IPS-15b (cell line): ENCODE measurements at regions not wholly inside any gene's neighbourhood (a gene's known extent, or its start where the extent isn't known, plus 50 kb on each side); places are given as distances from the start of the nearest gene placed in this dataset.

Experiments used
- H3K27me3 ChIP-seq: one replicate; pipeline ENCODE4 v1.6.1; 2013; ENCODE audit warnings: low read length; ENCODE audit not compliant: control insufficient read depth, insufficient read depth
- H3K36me3 ChIP-seq: one replicate; pipeline ENCODE4 v1.6.1; 2013; ENCODE audit warnings: low read length; ENCODE audit not compliant: control insufficient read depth, insufficient read depth
- H3K4me1 ChIP-seq: one replicate; pipeline ENCODE4 v1.6.1; 2013; ENCODE audit warnings: mild to moderate bottlenecking, low read length; ENCODE audit not compliant: control insufficient read depth, insufficient read depth
- H3K4me3 ChIP-seq: one replicate; pipeline ENCODE4 v1.5.1; 2013; ENCODE audit warnings: low read depth, low read length
- H3K9ac ChIP-seq: one replicate; pipeline ENCODE4 v1.6.1; 2013; ENCODE audit warnings: low read depth, mild to moderate bottlenecking, low read length
- H3K9me3 ChIP-seq: one replicate; pipeline ENCODE4 v1.6.1; 2013; ENCODE audit warnings: mild to moderate bottlenecking, low read length; ENCODE audit not compliant: control insufficient read depth, insufficient read depth

DNA sequence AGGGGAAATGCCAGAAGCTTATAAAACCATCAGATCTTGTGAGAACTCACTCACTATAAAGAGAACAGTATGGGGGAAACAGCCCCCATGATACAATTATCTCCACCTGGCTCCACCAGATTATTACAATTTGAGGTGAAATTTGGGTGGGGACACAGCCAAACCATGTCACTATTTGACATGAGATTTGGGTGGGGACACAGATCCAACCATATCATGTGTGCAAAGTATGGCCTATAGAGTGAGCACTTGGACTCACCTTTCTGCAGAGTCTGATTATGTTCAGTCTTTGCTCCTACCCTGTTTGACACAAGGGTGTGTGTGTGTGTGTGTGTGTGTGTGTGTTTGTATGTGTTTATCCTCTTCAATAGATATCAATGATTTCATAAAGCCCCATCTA, 287.5 kb downstream of the ZNF536 start:
- Histone ChIP-seq H3K4me1 (peaks cover 5% of the 10 kb centered on the region), H3K9me3 (no peaks in the 10 kb centered on the region), H3K36me3 (no peaks in the 10 kb centered on the region), H3K9ac (no peak overlapping the region), H3K27me3 (no peaks in the 10 kb centered on the region), H3K4me3 (no peak overlapping the region)

DNA sequence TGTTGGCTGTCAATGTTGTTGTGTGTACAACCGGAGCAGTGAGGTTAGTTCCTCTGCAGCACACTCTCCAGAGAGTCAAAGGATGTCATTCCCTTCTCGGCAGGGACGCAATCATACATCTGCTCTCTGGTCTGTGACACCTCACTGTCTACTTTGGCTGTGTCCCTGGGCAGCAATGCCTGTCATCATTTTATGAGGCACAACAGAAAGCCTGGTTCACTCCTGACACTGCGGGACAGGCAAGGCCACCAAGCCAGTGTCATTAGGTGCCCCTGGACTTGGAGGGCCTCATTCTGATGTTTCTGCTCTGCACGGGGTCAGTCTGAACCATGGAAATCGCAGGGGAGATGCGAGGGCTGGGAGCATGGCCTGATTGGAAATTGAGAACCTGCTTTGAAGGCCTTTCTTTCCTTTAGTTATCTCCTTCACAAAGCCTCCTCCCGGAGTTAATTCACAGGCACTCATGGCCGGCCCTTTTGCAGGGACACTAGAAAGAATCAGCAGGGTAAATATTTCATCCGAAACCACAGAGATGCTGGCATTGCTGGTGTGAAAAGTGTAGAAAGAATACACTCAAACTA, 284.4 kb downstream of the ZNF536 start:
- H3K4me3 ChIP-seq = no peak overlapping the region
- no peaks in the 10 kb centered on the region for H3K36me3 ChIP-seq
- no peaks in the 10 kb centered on the region for H3K4me1 ChIP-seq
- no peaks in the 10 kb centered on the region for H3K9me3 ChIP-seq
- no peak overlapping the region for H3K9ac ChIP-seq
- H3K27me3 ChIP-seq = no peaks in the 10 kb centered on the region

DNA sequence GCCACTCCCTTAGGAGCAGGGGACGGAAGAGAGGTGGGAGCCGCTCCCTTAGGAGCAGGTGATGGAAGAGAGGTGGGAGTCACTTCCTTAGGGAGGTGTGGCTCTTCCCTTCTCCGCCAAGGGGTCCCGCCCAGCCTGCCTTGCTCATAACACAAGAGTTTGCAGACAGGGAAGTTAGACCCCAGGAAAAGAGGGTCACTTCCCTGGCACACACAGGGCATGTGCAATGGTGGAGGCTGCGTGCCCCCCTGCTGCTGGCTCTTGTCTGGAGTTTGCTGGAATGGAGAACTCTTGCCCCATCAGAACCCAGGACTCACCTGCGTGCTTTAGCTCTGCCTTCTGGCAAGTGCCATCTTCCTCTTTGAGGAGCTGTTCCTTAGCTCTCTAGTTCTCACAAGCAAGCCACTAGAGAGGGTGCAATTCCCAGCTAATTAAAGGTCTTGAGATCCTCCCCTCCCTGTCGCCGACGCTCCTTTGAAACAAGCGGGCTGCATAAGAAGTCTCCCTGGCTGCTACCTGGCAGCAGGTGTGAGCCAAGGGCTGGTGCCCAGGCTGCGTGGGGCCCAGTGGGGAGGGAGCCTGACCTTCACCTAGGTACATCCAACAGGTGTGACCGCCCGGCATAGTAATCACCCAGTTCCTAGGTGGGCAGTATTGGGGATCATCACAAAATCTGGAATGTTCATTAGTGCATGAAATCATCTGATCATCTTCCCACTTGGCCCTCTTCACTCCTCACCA, 281.6 kb downstream of the ZNF536 start:
- H3K36me3 ChIP-seq = no peaks in the 10 kb centered on the region
- no peaks in the 10 kb centered on the region for H3K27me3 ChIP-seq
- no peaks in the 10 kb centered on the region for H3K9me3 ChIP-seq
- no peak overlapping the region for H3K9ac ChIP-seq
- peaks cover 2% of the 10 kb centered on the region for H3K4me1 ChIP-seq
- no peak overlapping the region for H3K4me3 ChIP-seq

DNA sequence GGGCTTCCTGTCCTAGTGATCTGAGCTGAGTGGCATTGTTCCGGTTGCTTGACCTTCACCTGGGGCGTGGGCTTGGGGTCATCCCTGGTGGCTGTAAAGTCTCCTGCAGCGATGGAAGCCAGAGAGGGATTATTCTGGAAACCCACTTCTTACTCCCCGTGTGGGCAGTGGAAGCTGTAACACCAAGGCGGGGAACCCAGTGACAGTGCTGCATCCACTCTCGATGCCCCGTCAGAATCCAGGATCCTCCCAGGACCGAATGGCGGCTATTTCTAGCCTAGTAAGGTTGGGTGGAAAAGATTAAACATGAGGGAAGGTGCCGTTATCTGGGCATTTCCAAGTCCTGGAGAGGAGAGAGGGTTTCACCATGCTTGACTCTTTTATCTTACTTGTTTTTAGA, 280.6 kb downstream of the ZNF536 start:
- no peaks in the 10 kb centered on the region for H3K36me3 ChIP-seq
- no peaks in the 10 kb centered on the region for H3K27me3 ChIP-seq
- no peak overlapping the region for H3K4me3 ChIP-seq
- H3K4me1 ChIP-seq = peaks cover 2% of the 10 kb centered on the region
- no peak overlapping the region for H3K9ac ChIP-seq
- no peaks in the 10 kb centered on the region for H3K9me3 ChIP-seq

DNA sequence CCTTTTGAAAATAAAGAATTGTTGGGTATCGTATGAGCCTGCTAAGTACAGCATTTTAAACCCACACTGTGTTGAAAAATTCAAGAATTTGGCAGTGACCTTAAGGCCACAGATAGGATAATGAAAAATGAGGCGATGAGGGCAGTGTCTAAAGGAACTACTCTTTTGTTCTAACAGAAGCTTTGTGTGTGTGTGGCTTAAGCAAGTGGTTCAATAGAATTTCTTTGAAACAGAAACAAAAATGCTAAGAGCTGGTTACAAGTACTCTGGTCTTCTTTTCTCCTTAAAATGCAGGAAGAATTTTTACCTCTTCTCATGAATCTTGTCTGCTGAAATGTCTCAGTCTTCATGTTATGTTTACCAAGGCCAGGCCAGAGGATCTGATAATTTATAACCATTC, 279.5 kb downstream of the ZNF536 start:
- no peaks in the 10 kb centered on the region for H3K27me3 ChIP-seq
- H3K4me1 ChIP-seq = peaks cover 2% of the 10 kb centered on the region
- no peaks in the 10 kb centered on the region for H3K9me3 ChIP-seq
- no peaks in the 10 kb centered on the region for H3K36me3 ChIP-seq
- H3K9ac ChIP-seq = no peak overlapping the region
- no peak overlapping the region for H3K4me3 ChIP-seq

DNA sequence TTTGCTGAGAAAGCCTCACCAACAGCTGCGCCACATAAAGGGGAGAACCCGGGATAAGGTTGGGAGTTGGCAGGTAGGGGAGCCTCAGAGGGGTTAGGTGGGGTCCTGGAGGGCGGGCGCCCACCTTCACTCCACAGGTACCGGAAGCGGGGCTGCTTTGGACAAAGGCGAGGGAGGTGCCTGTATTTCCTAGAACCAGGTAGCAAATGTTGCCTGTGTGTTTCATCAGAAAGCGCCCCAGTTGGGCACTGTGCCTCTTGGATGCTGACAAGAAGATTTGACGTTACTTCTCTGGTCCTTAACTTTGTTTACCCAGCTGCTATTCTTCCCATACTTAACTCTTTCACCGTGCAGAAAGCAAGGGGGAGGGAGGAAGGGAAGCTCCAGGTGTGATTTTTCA, 278.9 kb downstream of the ZNF536 start:
- H3K4me1 ChIP-seq = peaks cover 2% of the 10 kb centered on the region
- no peaks in the 10 kb centered on the region for H3K27me3 ChIP-seq
- H3K9me3 ChIP-seq = no peaks in the 10 kb centered on the region
- no peaks in the 10 kb centered on the region for H3K36me3 ChIP-seq
- H3K9ac ChIP-seq = no peak overlapping the region
- H3K4me3 ChIP-seq = no peak overlapping the region

DNA sequence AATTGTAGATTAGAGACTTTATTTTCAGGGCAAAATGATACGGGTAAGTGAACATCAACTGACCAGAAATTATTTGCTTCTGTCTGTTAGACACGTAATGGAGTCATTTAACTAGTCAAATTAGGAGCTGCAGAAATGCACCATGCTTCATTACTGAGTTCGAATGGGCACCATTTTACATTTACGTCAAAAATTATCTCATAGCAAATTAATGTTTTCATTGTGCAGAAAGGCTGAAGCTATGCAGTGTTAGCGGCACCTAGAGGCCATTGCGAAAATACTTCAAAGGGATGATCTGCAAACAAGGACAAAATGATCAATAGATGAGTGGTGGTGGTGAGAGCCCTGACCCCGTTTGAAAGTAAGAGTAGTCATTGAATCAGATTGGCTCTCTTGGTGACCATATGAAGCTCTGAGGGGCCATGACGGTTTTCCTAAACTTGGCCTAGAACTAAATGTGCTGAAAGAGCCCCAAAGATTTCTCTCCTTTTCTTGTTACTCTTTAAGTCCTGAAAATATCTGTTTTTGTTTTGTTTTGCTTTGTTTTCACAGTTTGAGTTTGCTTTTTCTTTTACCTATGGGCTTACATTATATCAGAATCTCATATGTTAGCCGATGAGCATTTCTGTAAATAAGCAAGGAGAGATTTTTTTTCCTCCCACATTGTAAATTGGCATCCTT, 277.9 kb downstream of the ZNF536 start:
- no peak overlapping the region for H3K9ac ChIP-seq
- no peaks in the 10 kb centered on the region for H3K9me3 ChIP-seq

DNA sequence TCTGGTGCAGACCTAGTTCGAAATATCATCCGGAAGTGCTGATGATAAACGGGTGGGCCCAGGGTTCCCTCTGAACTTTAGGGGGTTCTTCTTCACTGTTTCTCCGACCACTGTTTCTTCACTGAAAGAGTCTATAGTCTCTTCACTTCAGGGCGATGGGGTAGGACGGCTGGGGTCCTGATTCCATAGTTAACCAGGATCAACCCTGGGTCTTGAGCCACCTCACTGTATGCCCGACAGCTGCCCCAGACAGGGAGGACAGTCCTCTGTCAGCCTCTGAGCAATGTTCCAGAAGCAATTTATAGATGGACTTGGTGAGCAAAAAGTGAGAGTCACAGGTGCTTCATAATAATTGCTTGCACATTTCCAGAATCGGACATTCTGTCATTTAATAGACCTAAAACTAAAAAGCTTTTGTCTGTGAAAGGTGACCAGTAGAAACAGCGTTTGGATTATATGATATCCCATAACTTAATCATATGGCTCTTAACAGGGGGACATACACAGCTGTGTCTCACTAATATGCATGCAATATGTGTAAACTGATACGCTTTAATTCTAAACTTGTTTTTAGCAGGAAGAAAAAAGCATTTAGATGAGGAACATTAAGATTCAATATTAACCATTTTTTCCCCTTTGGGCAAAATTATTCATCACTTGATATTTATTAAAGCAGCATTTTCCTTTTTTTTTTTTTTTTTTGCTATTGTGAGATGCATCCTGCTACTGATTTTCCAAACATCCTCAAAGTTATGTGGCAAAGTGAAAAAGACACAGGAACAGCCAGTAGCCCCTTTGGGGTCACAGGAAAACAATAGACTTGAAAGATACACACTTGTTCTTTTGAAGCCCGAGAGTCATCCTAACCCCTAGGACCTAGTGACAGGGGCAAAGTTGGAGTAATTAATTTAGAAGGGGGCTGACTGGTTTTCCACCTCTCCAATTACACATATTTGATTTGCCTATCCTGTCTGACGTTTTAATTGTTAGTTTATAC, 277.0 kb downstream of the ZNF536 start:
- H3K4me1 ChIP-seq = peaks cover 2% of the 10 kb centered on the region
- H3K9ac ChIP-seq = no peak overlapping the region
- no peaks in the 10 kb centered on the region for H3K36me3 ChIP-seq
- H3K27me3 ChIP-seq = no peaks in the 10 kb centered on the region
- no peak overlapping the region for H3K4me3 ChIP-seq
- H3K9me3 ChIP-seq = no peaks in the 10 kb centered on the region

More for the DNA sequence above, 277.9 kb downstream of the ZNF536 start:
- peaks cover 2% of the 10 kb centered on the region for H3K4me1 ChIP-seq
- no peaks in the 10 kb centered on the region for H3K36me3 ChIP-seq
- H3K4me3 ChIP-seq = no peak overlapping the region
- no peaks in the 10 kb centered on the region for H3K27me3 ChIP-seq

DNA sequence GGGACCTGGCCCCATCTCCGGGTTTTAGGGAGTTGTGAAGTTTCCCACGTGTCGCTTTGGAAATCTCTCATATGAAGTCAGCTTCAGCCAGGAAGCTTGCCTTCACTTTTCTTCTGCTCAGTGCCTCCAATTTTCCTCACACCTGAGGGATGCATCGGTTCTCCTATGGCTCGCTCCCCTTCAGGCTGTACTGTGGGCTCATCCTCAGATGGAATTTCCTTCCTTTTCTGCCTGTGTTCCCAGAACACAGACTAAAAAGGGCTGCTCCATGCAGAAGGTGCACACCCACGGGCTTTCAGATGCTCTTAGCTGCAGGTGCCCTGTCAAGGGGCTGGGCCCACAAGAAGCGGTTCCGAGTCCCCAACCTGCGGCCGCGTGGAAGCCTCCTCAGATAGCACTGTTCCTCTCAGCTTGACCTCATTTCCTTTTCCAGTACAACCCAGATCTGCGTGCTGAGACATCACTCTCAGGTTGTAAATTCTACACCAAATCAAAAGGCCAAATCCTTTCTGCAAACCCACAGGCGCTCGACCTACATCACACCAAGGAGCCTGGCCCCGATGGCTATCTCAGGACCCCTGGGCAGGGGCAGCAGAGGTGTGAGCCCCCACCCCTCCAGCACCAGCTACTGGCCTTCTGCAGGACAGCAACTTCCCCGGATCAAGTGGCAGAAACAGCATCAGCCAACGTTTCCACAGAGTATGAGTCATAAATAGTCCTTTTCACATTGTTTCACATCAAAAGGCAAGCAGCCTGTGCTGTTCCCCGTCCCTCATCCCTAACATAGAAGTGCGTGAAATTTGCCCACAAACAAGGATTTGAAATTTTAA, 275.9 kb downstream of the ZNF536 start:
- H3K9ac ChIP-seq = no peak overlapping the region
- no peaks in the 10 kb centered on the region for H3K36me3 ChIP-seq
- peaks cover 2% of the 10 kb centered on the region for H3K4me1 ChIP-seq
- H3K4me3 ChIP-seq = no peak overlapping the region
- no peaks in the 10 kb centered on the region for H3K9me3 ChIP-seq
- no peaks in the 10 kb centered on the region for H3K27me3 ChIP-seq

DNA sequence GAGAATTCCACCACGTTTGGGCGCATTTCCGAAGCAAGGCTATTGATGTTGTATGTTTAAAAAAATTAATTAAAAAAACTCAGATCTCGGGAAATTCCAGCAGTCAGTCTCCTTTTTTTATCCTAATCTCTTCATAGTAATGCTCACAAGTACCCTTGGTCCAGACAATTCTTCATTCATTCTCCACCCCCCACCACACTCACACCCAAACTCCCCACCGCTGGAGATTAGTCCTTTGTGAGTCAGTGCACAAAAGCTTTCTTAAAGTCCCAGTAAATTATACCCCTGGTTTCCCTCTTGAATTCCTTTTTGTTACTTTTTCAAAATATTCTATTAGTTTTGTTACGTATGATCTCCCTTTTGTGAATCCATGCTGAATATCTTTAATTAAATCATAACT, 274.6 kb downstream of the ZNF536 start:
- no peaks in the 10 kb centered on the region for H3K9me3 ChIP-seq
- H3K9ac ChIP-seq = no peak overlapping the region
- H3K4me1 ChIP-seq = peaks cover 2% of the 10 kb centered on the region
- no peaks in the 10 kb centered on the region for H3K27me3 ChIP-seq
- no peaks in the 10 kb centered on the region for H3K36me3 ChIP-seq
- no peak overlapping the region for H3K4me3 ChIP-seq
